ENCODE measurements at regions not wholly inside any gene's neighbourhood (a gene's known extent, or its start where the extent isn't known, plus 50 kb on each side); places are given as distances from the start of the nearest gene placed in this dataset.
"Not testable (repeated sequence)": the region's sequence is repeated elsewhere in the genome, so short reads cannot be mapped to it uniquely, and the experiment has no call there.

GRCh38 chr10:94239696-94240095, 123.0 kb downstream of the NOC3L start:
- H3K9me3 ChIP-seq: no peaks in the 10 kb centered on the region
- no peaks in the 10 kb centered on the region for H3K4me1 ChIP-seq (ENCODE audit: low read depth)
- no peak overlapping the region for H3K4me3 ChIP-seq
- no peak for ATAC-seq
- no peak for DNase-seq
- no peaks in the 10 kb centered on the region for H3K36me3 ChIP-seq (ENCODE audit: low read depth)
- TF ChIP-seq, protein P1, sequence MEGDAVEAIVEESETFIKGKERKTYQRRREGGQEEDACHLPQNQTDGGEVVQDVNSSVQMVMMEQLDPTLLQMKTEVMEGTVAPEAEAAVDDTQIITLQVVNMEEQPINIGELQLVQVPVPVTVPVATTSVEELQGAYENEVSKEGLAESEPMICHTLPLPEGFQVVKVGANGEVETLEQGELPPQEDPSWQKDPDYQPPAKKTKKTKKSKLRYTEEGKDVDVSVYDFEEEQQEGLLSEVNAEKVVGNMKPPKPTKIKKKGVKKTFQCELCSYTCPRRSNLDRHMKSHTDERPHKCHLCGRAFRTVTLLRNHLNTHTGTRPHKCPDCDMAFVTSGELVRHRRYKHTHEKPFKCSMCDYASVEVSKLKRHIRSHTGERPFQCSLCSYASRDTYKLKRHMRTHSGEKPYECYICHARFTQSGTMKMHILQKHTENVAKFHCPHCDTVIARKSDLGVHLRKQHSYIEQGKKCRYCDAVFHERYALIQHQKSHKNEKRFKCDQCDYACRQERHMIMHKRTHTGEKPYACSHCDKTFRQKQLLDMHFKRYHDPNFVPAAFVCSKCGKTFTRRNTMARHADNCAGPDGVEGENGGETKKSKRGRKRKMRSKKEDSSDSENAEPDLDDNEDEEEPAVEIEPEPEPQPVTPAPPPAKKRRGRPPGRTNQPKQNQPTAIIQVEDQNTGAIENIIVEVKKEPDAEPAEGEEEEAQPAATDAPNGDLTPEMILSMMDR (IDR thresholded peaks at IDR 0.05): no peak
- intact Hi-C loops (cut with DNase I, micrococcal nuclease): no loop called here

GRCh38 chr10:94240491-94240890, 122.2 kb downstream of the NOC3L start:
- intact Hi-C loops (cut with DNase I, micrococcal nuclease): no loop called here
- DNase-seq (no peak), ATAC-seq (no peak)
- Histone ChIP-seq H3K36me3 (ENCODE audit: low read depth) (no peaks in the 10 kb centered on the region), H3K4me1 (ENCODE audit: low read depth) (no peaks in the 10 kb centered on the region), H3K4me3 (no peak overlapping the region), H3K9me3 (no peaks in the 10 kb centered on the region)
- TF ChIP-seq, protein P1 (IDR thresholded peaks at IDR 0.05): no peak

- H3K4me3 ChIP-seq: no peak overlapping the region
- H3K36me3 ChIP-seq (ENCODE audit: low read depth): peaks cover 3% of the 10 kb centered on the region
- H3K4me1 ChIP-seq (ENCODE audit: low read depth): no peaks in the 10 kb centered on the region
- H3K9me3 ChIP-seq: no peaks in the 10 kb centered on the region
- ATAC-seq (no peak), DNase-seq (no peak)
- intact Hi-C loops (cut with DNase I, micrococcal nuclease): no loop called here
- TF ChIP-seq, protein P1 (IDR thresholded peaks at IDR 0.05): no peak
Measured at GRCh38 chr10:94240901-94241300, 121.8 kb downstream of the NOC3L start.

DNA sequence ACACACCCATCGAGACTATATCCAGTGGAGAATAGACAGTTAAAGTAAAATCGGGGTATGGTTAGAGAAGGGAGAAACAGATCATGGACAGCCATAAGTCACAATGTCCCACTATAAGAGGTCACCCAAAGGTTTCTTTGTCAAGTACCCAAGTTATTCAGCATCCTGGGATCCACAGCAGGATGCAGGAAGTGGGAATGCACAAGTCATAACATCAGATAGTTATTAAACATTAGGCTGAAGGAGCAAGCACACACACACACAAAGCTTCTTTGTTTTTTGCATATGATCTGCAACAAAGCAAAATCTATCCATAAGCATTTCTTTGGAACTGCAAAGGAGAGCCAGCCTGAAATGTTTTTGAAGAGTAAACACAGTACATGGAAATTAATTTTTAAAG, 111.6 kb downstream of the NOC3L start:
- Histone ChIP-seq H3K36me3 (ENCODE audit: low read depth) (peaks cover under 1% of the 10 kb centered on the region), H3K9me3 (no peaks in the 10 kb centered on the region), H3K4me1 (ENCODE audit: low read depth) (no peaks in the 10 kb centered on the region), H3K4me3 (no peak overlapping the region)
- DNase-seq (no peak), ATAC-seq (no peak)
- intact Hi-C loops (cut with DNase I, micrococcal nuclease): no loop called here
- TF ChIP-seq, protein P1 (IDR thresholded peaks at IDR 0.05): no peak

DNA sequence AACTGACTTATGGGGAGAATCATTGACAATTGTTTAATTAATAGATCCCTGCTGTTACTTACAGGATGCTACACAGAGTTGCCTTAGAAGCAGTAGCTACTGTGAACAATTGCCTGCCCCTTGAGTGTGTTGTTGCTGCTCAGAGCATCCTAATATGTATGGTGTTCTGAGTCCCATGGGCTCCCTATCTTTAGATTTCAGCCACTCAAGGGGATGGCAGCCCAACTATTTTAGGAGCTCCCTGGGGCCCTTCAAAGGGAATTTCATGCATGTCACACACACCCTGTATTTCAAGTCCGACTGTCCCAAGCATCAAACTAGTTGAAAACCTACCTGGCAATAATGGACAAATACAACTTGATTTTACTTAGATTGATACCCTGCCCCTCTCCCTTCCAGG, 111.2 kb downstream of the NOC3L start:
- H3K9me3 ChIP-seq: no peaks in the 10 kb centered on the region
- DNase-seq: no peak
- no peak overlapping the region for H3K4me3 ChIP-seq
- intact Hi-C loops (cut with DNase I, micrococcal nuclease): no loop called here
- no peak for ATAC-seq
- H3K36me3 ChIP-seq (ENCODE audit: low read depth): no peaks in the 10 kb centered on the region
- no peaks in the 10 kb centered on the region for H3K4me1 ChIP-seq (ENCODE audit: low read depth)
- TF ChIP-seq, protein P1 (IDR thresholded peaks at IDR 0.05): no peak

DNA sequence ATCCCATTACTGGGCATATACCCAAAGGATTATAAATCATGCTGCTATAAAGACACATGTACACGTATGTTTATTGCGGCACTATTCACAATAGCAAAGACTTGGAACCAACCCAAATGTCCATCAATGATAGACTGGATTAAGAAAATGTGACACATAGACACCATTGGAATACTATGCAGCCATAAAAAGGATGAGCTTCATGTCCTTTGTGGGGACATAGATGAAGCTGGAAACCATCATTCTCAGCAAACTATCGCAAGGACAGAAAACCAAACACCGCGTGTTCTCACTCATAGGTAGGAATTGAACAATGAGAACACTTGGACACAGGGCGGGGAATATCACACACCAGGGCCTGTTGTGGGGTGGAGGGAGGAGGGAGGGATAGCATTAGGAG, 105.3 kb downstream of the NOC3L start:
- H3K9me3 ChIP-seq; DNase-seq; H3K4me3 ChIP-seq; intact Hi-C loops (cut with DNase I, micrococcal nuclease); ATAC-seq; H3K36me3 ChIP-seq (ENCODE audit: low read depth); H3K4me1 ChIP-seq (ENCODE audit: low read depth): not testable (repeated sequence)

Data from mucosa of descending colon (tissue), 3 donors.